GM21786 (cell line): ENCODE measurements at regions not wholly inside any gene's neighbourhood (a gene's known extent, or its start where the extent isn't known, plus 50 kb on each side); places are given as distances from the start of the nearest gene placed in this dataset.
A peak's percentile ranks its signal among the peaks of the same experiment; 100 is the strongest.

Experiments used
- ATAC-seq: cut with Tn5 transposase; IDR thresholded peaks from one replicate; pipeline ENCODE4 v1.9.1; 2021; ENCODE audit not compliant: unreplicated experiment

GRCh38 chr15:94177112-94177511 is 54.2 kb upstream of the MCTP2 start:
- ATAC-seq, result no peak

DNA sequence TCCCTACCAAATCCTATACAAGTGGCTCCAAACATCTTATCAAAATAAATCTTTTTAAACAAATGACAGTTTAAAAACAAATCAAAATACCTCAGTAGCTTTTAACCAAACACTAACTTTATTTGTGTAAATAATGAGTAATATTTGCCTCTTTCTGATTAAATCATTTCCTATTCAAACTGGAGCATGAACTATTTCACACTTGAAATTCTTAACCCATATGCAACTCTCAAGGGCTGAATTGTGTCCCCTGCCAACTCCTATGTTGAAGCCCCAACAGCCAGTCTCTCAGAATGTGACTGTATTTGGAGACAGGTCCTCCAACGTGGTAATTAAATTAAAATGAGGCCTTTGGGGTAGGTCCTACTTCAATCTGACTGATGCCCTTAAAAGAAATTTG is 55.9 kb upstream of the MCTP2 start:
- no peak for ATAC-seq

- ATAC-seq, result peak; percentile 84
Observed at GRCh38 chr15:94174399-94174802, 57.0 kb upstream of the MCTP2 start.

GRCh38 chr15:94168250-94168649 is 63.1 kb upstream of the MCTP2 start:
- ATAC-seq, result no peak

GRCh38 chr15:94164971-94165370 is 66.4 kb upstream of the MCTP2 start:
- no peak for ATAC-seq

DNA sequence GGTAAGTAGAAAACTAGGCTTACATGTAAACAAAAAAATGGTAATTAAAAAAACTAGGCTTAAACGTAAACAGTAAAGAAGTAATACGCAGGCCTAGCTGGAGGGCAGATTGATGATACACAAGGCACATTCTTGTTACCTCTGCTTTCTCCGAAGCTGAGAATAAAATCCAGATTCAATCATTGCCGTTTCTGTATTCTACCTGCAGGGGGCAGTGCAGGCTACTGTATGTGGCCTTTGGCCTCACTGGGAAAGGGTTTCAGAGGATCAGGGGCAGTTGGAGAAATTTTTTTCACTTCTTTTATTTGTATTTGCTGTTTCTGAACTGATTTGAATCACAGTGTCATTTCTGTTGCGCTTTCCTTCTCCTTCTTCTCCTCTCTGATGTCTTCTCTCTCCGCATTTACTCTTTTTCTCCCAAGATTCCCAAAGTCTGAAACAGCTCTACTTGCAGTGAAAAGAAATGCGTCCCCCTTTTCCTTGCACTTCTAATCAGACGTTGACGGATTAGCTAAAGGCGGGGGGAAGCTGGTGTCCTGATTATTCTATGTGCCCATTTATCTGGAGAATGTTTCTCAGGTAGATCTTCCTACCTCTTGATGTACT is 67.1 kb upstream of the MCTP2 start:
- no peak for ATAC-seq

GRCh38 chr15:94162939-94163338 is 68.4 kb upstream of the MCTP2 start:
- ATAC-seq, result no peak

DNA sequence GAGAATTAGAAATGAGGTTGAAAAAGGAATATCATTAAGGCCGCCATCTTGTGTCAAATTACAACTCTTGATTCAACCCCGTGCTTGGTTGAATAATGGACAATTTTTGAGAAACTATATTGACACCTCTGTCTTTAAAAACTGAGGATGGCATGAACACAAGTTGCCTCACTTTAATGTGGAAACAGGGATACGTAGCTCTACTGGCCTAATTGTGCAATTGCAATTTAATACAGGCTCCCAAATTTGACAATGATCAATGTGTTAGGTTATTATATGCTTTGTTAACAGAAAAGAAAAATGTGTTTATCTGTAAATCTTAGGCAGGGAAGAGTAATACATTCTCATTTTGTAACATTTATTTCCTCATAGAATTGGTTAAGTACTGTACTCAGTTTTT is 77.1 kb upstream of the MCTP2 start:
- ATAC-seq, result no peak

DNA sequence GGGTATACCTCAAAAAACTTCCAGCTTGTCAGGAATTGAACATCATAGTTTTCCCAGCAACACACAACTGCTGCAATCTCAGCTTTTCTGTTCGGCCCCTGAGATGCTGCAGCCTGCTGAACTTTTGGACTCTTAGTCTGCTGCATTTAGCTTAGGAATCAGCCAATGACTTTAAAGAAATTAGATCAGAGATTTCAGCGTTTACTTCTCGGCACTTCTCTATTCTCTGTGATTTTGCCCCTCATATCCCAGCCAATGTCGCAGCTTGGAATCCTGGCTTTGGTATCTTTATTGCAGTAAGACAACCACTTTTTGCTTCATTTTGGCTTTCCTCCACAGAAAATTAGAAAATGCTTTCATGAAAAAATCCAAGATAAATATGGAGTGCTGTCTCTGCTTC is 86.3 kb upstream of the MCTP2 start:
- no peak for ATAC-seq

DNA sequence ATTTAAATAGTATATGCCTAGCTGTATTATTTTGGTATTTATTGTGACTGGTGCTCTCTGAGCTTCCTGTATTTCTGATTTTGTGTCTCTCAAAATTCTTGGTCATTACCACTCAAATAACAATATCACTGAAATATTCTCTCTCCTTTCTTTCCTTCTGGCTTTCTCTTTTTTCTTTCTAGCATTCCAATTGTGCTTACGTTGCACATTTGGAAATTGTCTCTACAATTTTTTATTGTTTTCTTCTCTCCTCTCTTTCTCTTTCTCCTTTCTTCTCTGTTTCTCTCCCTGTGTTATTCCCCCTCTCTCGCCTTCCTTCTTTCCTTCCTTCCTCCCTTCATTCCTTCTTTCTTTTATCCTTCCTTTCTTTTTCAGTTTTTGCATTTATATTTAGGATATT is 89.6 kb upstream of the MCTP2 start:
- no peak for ATAC-seq

DNA sequence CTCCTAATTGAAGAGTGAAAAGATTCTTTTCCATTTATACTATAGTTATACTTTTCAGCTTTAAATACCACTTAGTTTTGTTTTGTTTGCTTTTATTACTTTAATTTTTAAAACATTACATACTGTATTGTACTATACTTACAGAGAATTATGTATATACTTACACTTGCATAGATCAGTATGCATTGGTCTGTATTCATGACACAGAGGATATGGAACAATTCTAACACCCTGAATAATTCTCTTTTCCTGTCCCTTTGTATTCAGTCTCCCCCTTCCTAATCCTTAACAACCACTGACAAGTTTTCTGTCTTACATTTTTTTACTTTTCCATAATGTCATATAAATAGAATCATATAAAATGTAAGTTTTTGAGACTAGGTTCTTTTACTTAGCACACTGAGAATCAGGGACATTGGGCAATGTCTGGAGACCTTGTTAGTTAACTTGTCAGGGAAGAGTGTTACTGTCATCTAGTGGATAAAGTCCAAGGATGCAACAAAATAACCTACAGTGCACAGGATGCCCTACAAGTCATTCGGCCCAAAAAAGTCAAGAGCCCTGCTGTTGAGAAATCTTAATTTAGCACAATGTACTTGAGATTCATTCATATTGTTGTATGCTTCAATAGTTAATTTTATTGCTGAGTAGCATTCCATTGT is 95.7 kb upstream of the MCTP2 start:
- ATAC-seq, result no peak

DNA sequence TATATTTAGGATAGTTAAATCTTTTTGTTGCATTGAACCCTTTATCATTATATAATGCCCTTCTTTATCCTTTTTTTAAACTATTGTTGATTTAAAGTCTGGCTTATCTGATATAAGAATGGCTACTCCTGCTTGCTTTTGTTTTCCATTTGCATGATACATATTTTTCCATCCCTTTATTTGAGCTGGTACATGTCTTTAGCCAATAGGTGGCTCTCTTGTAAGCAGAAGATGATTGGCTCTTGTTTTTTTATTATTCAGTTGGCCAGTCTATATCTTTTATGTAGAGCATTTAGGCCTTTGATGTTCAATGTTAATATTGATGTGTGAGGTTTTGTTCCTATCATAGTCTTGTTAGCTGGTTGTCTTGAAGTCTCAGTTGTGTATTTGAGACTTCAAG is 99.5 kb upstream of the MCTP2 start:
- ATAC-seq, result no peak

- no peak for ATAC-seq
Observed at GRCh38 chr15:94130504-94130903, 100.9 kb upstream of the MCTP2 start.

DNA sequence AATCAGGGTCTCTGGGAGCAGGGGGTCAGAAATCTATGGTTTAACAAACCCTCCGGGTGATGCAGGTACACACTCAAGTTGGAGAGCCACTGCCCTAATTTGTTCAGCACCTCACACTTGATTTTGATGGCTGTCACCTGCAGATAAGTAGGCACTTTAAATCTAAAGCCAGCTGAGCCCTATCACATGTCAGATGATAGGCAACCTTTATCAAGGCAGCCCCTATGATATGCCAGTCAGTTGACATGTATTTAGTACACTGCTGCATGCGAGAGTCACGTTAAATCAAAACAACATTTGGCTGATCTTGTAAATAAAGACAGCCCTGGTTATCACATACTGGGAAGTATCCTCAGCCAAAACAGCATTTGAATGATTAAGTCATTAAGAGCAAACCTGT is 104.4 kb upstream of the MCTP2 start:
- ATAC-seq, result no peak

- ATAC-seq, result no peak
Observed at GRCh38 chr15:94125698-94126097, 105.7 kb upstream of the MCTP2 start.

- ATAC-seq, result no peak
Observed at GRCh38 chr15:94125156-94125555, 106.2 kb upstream of the MCTP2 start.

DNA sequence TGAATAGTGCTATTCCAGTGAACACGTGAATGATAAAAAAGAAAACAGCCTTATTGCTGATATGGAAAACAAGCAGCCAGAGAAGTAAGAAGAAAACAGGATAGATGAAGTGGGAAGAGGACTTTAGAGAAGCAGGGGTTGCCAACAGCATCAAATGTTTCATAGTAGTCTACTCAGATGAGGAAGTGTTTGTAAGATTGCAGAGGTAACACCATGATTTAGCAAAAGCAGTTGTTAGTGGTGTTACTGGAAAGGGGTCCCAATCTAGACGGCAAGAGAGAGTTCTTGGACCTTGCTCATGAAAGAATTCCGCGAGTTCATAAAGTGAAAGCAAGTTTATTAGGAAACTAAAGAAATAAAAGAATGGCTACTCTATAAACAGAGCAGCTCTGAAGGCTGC is 108.8 kb upstream of the MCTP2 start:
- ATAC-seq, result no peak

GRCh38 chr15:94119923-94120775 is 111.2 kb upstream of the MCTP2 start:
- peak; percentile 100 for ATAC-seq

- ATAC-seq, result no peak
Observed at GRCh38 chr15:94119298-94119811, 112.0 kb upstream of the MCTP2 start.

DNA sequence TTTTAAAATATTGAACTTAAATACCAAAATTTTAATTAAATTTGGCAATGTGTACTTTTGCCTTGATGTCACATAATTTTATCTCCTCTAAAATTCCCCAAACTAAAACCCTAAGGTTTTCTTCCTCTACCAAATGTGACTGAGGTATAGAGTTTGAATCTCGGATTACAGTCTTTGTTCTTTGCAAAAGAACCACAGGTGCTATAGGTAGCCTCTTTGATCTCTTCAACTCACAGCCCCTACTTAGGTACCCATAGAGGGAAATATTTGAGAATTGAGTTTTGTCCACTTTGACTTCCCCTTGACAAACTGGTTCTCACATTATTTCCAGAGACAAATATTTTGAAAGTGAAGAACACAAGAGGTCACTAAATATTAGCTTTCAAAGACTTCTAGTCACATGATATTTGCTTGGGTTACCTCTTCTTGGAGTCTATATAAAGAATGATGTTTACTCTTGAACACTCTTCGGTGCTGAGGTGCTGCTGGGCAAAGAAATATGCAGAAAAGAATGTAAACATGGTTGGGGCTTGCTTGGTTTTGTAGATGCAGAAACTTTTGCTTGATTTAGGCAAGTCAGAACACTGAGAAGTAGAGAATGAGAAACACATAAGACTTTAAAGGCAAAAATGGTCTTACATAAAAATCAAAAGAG is 120.8 kb upstream of the MCTP2 start:
- no peak for ATAC-seq

- no peak for ATAC-seq
Observed at GRCh38 chr15:94107652-94108051, 123.7 kb upstream of the MCTP2 start.
